ENCODE measurements at regions not wholly inside any gene's neighbourhood (a gene's known extent, or its start where the extent isn't known, plus 50 kb on each side); places are given as distances from the start of the nearest gene placed in this dataset.

DNA sequence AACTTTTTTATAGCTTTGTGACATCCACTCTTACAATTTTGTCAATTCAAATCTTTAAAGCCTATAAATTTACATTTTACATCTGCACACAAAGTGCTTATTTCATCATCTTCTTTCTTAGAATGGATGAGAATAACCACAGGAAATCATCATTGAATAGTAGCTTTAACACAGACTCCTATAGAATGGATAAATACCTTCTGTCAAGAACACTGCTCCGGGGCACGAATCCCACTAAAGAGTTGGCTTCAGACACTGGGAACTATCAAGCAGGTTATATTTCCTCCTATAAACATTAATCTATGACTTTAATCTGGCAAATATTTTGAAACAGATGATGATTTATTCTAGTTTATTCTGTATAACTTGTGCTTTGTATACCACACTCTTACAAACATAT is 269.7 kb upstream of the TPK1 start:
- TF ChIP-seq, protein P1, sequence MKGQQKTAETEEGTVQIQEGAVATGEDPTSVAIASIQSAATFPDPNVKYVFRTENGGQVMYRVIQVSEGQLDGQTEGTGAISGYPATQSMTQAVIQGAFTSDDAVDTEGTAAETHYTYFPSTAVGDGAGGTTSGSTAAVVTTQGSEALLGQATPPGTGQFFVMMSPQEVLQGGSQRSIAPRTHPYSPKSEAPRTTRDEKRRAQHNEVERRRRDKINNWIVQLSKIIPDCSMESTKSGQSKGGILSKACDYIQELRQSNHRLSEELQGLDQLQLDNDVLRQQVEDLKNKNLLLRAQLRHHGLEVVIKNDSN (IDR thresholded peaks at IDR 0.05; ENCODE audit: borderline replicate concordance, extremely low read length, insufficient read depth, low read depth, low read length) = no peak
- TF ChIP-seq, protein P2, sequence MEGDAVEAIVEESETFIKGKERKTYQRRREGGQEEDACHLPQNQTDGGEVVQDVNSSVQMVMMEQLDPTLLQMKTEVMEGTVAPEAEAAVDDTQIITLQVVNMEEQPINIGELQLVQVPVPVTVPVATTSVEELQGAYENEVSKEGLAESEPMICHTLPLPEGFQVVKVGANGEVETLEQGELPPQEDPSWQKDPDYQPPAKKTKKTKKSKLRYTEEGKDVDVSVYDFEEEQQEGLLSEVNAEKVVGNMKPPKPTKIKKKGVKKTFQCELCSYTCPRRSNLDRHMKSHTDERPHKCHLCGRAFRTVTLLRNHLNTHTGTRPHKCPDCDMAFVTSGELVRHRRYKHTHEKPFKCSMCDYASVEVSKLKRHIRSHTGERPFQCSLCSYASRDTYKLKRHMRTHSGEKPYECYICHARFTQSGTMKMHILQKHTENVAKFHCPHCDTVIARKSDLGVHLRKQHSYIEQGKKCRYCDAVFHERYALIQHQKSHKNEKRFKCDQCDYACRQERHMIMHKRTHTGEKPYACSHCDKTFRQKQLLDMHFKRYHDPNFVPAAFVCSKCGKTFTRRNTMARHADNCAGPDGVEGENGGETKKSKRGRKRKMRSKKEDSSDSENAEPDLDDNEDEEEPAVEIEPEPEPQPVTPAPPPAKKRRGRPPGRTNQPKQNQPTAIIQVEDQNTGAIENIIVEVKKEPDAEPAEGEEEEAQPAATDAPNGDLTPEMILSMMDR (IDR thresholded peaks at IDR 0.05 in 2 of 3, conservative IDR thresholded peaks at IDR 0.05 in 1 of 3; ENCODE audit: control insufficient read depth in 2 of 3, extremely low read depth in 1 of 3, insufficient read depth in 1 of 3, low read depth in 3 of 3, low read length in 3 of 3) = no peak
- TF ChIP-seq MYC (IDR thresholded peaks at IDR 0.05; ENCODE audit: insufficient read depth, insufficient read length, insufficient replicate concordance, low read length, severe bottlenecking) (no peak), JUND (IDR thresholded peaks at IDR 0.05; ENCODE audit: low read depth, low read length) (no peak), TCF3 (IDR thresholded peaks at IDR 0.05; ENCODE audit: borderline replicate concordance, insufficient read depth, low read depth, low read length) (no peak), NR2C2 (IDR thresholded peaks at IDR 0.05; ENCODE audit: borderline replicate concordance, control insufficient read depth, insufficient read length, low read depth) (no peak)
